ENCODE measurements at regions not wholly inside any gene's neighbourhood (a gene's known extent, or its start where the extent isn't known, plus 50 kb on each side); places are given as distances from the start of the nearest gene placed in this dataset.
"Not testable (repeated sequence)": the region's sequence is repeated elsewhere in the genome, so short reads cannot be mapped to it uniquely, and the experiment has no call there.

GRCh38 chr2:234861841-234862735 is 89.7 kb upstream of the SH3BP4 start:
- no peak for DNase-seq

- DNase-seq, result not testable (repeated sequence)
Measured at GRCh38 chr2:234859330-234859872, 92.4 kb upstream of the SH3BP4 start.

- no peak for DNase-seq
Measured at GRCh38 chr2:234858790-234859329, 93.0 kb upstream of the SH3BP4 start.

GRCh38 chr2:234858145-234858544 is 93.7 kb upstream of the SH3BP4 start:
- no peak for DNase-seq

- DNase-seq, result no peak
Measured at GRCh38 chr2:234853729-234854128, 98.1 kb upstream of the SH3BP4 start.

GRCh38 chr2:234852941-234853340 is 98.9 kb upstream of the SH3BP4 start:
- no peak for DNase-seq

- DNase-seq, result no peak
Measured at GRCh38 chr2:234852035-234852434, 99.8 kb upstream of the SH3BP4 start.

- DNase-seq, result no peak
Measured at GRCh38 chr2:234851451-234851850, 100.4 kb upstream of the SH3BP4 start.

- DNase-seq, result no peak
Measured at GRCh38 chr2:234850818-234851217, 101.0 kb upstream of the SH3BP4 start.

GRCh38 chr2:234849678-234850077 is 102.1 kb upstream of the SH3BP4 start:
- no peak for DNase-seq

- no peak for DNase-seq
Measured at GRCh38 chr2:234848578-234848977, 103.2 kb upstream of the SH3BP4 start.

- DNase-seq, result no peak
Measured at GRCh38 chr2:234847639-234848038, 104.2 kb upstream of the SH3BP4 start.

GRCh38 chr2:234847364-234847635 is 104.5 kb upstream of the SH3BP4 start:
- no peak for DNase-seq

GRCh38 chr2:234846599-234847363 is 105.0 kb upstream of the SH3BP4 start:
- DNase-seq, result no peak

GRCh38 chr2:234845602-234846590 is 105.9 kb upstream of the SH3BP4 start:
- DNase-seq, result no peak

- no peak for DNase-seq
Measured at GRCh38 chr2:234843411-234843810, 108.4 kb upstream of the SH3BP4 start.

- no peak for DNase-seq
Measured at GRCh38 chr2:234842753-234843152, 109.1 kb upstream of the SH3BP4 start.

GRCh38 chr2:234841321-234842015 is 110.3 kb upstream of the SH3BP4 start:
- no peak for DNase-seq

GRCh38 chr2:234840336-234840735 is 111.5 kb upstream of the SH3BP4 start:
- DNase-seq, result no peak

GRCh38 chr2:234839285-234839684 is 112.5 kb upstream of the SH3BP4 start:
- no peak for DNase-seq

GRCh38 chr2:234836271-234836670 is 115.5 kb upstream of the SH3BP4 start:
- DNase-seq, result no peak

- no peak for DNase-seq
Measured at GRCh38 chr2:234835738-234836137, 116.1 kb upstream of the SH3BP4 start.
